ENCODE measurements at regions not wholly inside any gene's neighbourhood (a gene's known extent, or its start where the extent isn't known, plus 50 kb on each side); places are given as distances from the start of the nearest gene placed in this dataset.

GRCh38 chr9:117644932-117645636, 59.1 kb upstream of the TLR4 start:
- TF ChIP-seq CTCF (IDR thresholded peaks at IDR 0.05), result peak in 1 of 5 experiments; percentile 3
- TF ChIP-seq POLR2A (IDR thresholded peaks at IDR 0.05), result no peak
